ENCODE measurements at regions not wholly inside any gene's neighbourhood (a gene's known extent, or its start where the extent isn't known, plus 50 kb on each side); places are given as distances from the start of the nearest gene placed in this dataset.

- no peaks in the 10 kb centered on the region for H3K9me3 ChIP-seq
- H3K9me2 ChIP-seq = no peaks in the 10 kb centered on the region
- no peak overlapping the region for H3K27ac ChIP-seq (ENCODE audit: low read depth in 2 of 2, low read length in 1 of 2)
- H3K4me3 ChIP-seq (ENCODE audit: low read depth in 2 of 2, low read length in 1 of 2) = no peak overlapping the region
- no peak for TF ChIP-seq SIN3A (IDR thresholded peaks at IDR 0.05; ENCODE audit: borderline replicate concordance, low read depth, low read length)
- no peak for TF ChIP-seq CTCF (IDR thresholded peaks at IDR 0.05)
- no peak for TF ChIP-seq MXI1 (IDR thresholded peaks at IDR 0.05; ENCODE audit: low read depth, low read length)
- TF ChIP-seq FOSL2 (IDR thresholded peaks at IDR 0.05; ENCODE audit: borderline replicate concordance, low read depth) = no peak
- TF ChIP-seq RCOR1 (IDR thresholded peaks at IDR 0.05; ENCODE audit: low read length) = no peak
- no peak for TF ChIP-seq TCF12 (IDR thresholded peaks at IDR 0.05)
- TF ChIP-seq MEF2A (IDR thresholded peaks at IDR 0.05; ENCODE audit: borderline replicate concordance, low read depth) = no peak
- TF ChIP-seq SMC3 (IDR thresholded peaks at IDR 0.05; ENCODE audit: low read depth, low read length) = no peak
- no peak for TF ChIP-seq ELF1 (IDR thresholded peaks at IDR 0.05)
- TF ChIP-seq NFIC (IDR thresholded peaks at IDR 0.05; ENCODE audit: borderline replicate concordance) = no peak
- no peak for TF ChIP-seq RXRA (IDR thresholded peaks at IDR 0.05; ENCODE audit: borderline replicate concordance, low read depth)
- TF ChIP-seq FOXJ3 (CRISPR knock-in tag; IDR thresholded peaks at IDR 0.05) = no peak
- TF ChIP-seq POLR2AphosphoS5 (IDR thresholded peaks at IDR 0.05; ENCODE audit: low read depth, low read length) = no peak
- no peak for TF ChIP-seq RAD21 (IDR thresholded peaks at IDR 0.05; ENCODE audit: low read length)
- no peak for TF ChIP-seq TEAD4 (IDR thresholded peaks at IDR 0.05; ENCODE audit: borderline replicate concordance, insufficient read depth)
- no peaks in the 10 kb centered on the region for H3K36me3 ChIP-seq (replicated peaks in 1 of 2; ENCODE audit: control insufficient read depth in 1 of 2, insufficient read depth in 2 of 2, low read length in 1 of 2)
- DNase-seq = no peak
- H3K79me2 ChIP-seq (ENCODE audit: insufficient read depth) = no peaks in the 10 kb centered on the region
- no peaks in the 10 kb centered on the region for H3F3A ChIP-seq (replicated peaks; ENCODE audit: insufficient read depth)
- no peak overlapping the region for H2AFZ ChIP-seq (ENCODE audit: low read depth)
- H3K27me3 ChIP-seq (ENCODE audit: insufficient read depth) = no peaks in the 10 kb centered on the region
- no peak overlapping the region for H3K9ac ChIP-seq
- H3K4me1 ChIP-seq (ENCODE audit: control insufficient read depth in 1 of 2, insufficient read depth in 2 of 2, low read depth in 1 of 2, low read length in 1 of 2) = no peaks in the 10 kb centered on the region
- POLR2A ChIA-PET = no interaction called here
- H3K4me2 ChIP-seq = no peak overlapping the region
- CTCF ChIA-PET = no interaction called here
- WGBS (ENCODE audit: low lambda C conversion rate) = 43% methylated on average over 17 of the region's 17 CpGs
- no peaks in the 10 kb centered on the region for H4K20me1 ChIP-seq (ENCODE audit: insufficient read depth)
These were observed 239.0 kb upstream of the MKI67 start for GRCh38 chr10:128365156-128365725.

DNA sequence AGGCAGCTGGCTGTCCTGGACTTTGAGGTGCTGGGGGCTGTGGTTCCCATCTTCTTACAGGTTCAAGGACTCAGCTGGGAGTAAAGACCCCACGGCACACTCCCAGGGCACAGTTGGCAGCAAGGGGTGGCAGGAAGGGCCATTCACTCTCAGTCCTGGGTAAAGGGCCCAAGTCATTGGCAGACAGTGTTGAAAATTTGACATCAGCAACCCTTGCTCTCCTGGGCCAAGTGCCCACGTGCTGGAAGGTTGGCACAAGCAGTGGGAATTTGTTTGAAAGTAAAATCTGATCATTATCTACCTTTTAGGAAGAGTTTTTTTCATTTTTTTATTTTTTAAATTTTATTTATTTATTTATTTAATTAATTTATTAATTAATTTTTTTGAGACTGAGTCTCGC lies 241.6 kb upstream of the MKI67 start:
- Histone ChIP-seq H3K36me3 (replicated peaks in 1 of 2; ENCODE audit: control insufficient read depth in 1 of 2, insufficient read depth in 2 of 2, low read length in 1 of 2) (no peaks in the 10 kb centered on the region), H3K9ac (no peak overlapping the region), H3K4me3 (ENCODE audit: low read depth in 2 of 2, low read length in 1 of 2) (no peak overlapping the region), H3K27me3 (ENCODE audit: insufficient read depth) (no peaks in the 10 kb centered on the region), H3K4me2 (no peak overlapping the region), H3K9me2 (no peaks in the 10 kb centered on the region), H3K4me1 (ENCODE audit: control insufficient read depth in 1 of 2, insufficient read depth in 2 of 2, low read depth in 1 of 2, low read length in 1 of 2) (no peaks in the 10 kb centered on the region), H2AFZ (ENCODE audit: low read depth) (no peak overlapping the region), H3K27ac (ENCODE audit: low read depth in 2 of 2, low read length in 1 of 2) (no peak overlapping the region), H3F3A (replicated peaks; ENCODE audit: insufficient read depth) (no peaks in the 10 kb centered on the region), H3K9me3 (no peaks in the 10 kb centered on the region), H3K79me2 (ENCODE audit: insufficient read depth) (no peaks in the 10 kb centered on the region), H4K20me1 (ENCODE audit: insufficient read depth) (no peaks in the 10 kb centered on the region)
- TF ChIP-seq FOSL2 (IDR thresholded peaks at IDR 0.05; ENCODE audit: borderline replicate concordance, low read depth) (no peak), CHD2 (IDR thresholded peaks at IDR 0.05; ENCODE audit: low read length, partially characterized antibody) (no peak), RCOR1 (IDR thresholded peaks at IDR 0.05; ENCODE audit: low read length) (no peak)
- TF ChIP-seq, protein P1, sequence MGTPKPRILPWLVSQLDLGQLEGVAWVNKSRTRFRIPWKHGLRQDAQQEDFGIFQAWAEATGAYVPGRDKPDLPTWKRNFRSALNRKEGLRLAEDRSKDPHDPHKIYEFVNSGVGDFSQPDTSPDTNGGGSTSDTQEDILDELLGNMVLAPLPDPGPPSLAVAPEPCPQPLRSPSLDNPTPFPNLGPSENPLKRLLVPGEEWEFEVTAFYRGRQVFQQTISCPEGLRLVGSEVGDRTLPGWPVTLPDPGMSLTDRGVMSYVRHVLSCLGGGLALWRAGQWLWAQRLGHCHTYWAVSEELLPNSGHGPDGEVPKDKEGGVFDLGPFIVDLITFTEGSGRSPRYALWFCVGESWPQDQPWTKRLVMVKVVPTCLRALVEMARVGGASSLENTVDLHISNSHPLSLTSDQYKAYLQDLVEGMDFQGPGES (IDR thresholded peaks at IDR 0.05; ENCODE audit: low read depth, low read length) = no peak
- TF ChIP-seq, protein P2, sequence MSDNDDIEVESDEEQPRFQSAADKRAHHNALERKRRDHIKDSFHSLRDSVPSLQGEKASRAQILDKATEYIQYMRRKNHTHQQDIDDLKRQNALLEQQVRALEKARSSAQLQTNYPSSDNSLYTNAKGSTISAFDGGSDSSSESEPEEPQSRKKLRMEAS (IDR thresholded peaks at IDR 0.05; ENCODE audit: low read depth) = no peak
- no peak for DNase-seq
- POLR2A ChIA-PET = no interaction called here
- WGBS (ENCODE audit: low lambda C conversion rate) = 21% methylated on average over 2 of the region's 3 CpGs
- CTCF ChIA-PET = no interaction called here
